Occipital lobe (tissue), 1 donor: ENCODE measurements at regions not wholly inside any gene's neighbourhood (a gene's known extent, or its start where the extent isn't known, plus 50 kb on each side); places are given as distances from the start of the nearest gene placed in this dataset.
A peak's percentile ranks its signal among the peaks of the same experiment; 100 is the strongest.
"Not testable (repeated sequence)": the region's sequence is repeated elsewhere in the genome, so short reads cannot be mapped to it uniquely, and the experiment has no call there.

Source experiments
- DNase-seq: peaks from one replicate; lab custom pipeline; 2025; lab: John Stamatoyannopoulos, UW

- no peak for DNase-seq
Measured at GRCh38 chr15:31217566-31218270, 108.9 kb upstream of the KLF13 start.

- DNase-seq, result no peak
Measured at GRCh38 chr15:31219221-31219620, 107.4 kb upstream of the KLF13 start.

- no peak for DNase-seq
Measured at GRCh38 chr15:31221936-31222515, 104.6 kb upstream of the KLF13 start.

DNA sequence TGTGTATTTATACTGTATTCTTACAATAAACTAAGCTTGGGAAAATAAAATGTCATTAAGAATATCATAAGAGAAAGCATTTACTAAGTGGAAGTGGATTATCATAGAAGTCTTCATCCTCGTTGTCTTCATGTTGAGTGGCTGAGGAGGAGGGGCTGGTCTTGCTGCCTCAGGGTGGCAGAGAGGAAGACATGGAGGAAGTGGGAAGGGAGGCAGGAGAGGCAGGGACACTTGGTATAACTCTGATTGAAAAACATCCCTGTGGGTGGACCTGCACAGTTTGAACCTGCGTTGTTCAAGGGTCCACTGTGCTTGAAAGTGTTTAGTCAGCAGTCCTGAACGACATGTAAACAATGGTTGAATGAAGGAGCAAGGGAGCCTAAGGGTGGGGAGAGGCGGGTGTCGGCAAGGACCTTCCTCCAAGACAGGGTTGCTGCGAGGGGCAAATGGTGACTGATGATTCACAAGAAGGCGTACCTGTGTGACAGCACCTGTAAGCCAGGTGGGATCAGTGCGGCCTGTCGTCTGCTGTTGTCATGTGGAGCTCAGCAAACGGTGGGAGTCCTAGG is 103.8 kb upstream of the KLF13 start:
- no peak for DNase-seq

DNA sequence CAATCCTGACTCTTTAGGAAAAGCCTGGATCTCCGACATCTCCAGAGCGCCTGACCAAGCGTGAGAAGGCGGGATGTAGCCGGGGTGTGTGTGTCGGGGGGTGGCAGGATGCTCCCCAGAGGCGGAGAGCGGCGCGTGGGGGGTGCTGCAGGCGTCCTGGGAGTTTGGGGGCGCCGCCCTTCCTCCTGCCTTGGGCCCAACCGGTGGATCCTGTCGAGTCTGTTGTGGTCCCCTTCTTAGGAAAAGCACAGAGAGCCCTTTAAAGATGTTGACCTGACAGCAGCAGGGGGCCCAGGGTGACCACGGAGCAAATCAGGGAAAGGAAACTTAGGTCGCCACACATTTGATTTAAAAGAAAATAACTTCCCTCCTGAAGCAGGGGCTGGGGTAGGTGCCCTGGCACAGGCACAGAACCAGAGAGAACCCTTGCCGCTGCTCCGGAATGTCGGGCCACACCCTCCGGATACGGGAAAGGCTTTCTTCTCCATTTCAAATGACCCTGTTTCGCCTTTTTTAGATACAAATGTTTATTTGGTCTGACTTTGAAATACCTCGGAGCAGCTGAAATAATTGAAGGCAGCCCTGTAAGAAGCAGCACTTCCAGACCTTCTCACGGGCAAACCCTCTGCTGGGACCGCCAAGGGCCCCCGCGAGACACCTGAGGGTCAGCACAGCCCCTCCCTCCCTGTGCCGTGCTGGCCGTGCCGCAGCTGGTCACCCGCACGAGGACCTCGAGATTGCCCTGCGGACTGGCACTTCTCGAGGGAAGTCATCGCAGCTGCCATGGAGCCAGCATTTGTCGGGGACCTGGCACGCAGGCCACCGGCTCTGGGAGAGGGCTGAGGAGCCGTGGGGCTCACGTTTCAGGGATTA is 102.9 kb upstream of the KLF13 start:
- DNase-seq, result no peak

DNA sequence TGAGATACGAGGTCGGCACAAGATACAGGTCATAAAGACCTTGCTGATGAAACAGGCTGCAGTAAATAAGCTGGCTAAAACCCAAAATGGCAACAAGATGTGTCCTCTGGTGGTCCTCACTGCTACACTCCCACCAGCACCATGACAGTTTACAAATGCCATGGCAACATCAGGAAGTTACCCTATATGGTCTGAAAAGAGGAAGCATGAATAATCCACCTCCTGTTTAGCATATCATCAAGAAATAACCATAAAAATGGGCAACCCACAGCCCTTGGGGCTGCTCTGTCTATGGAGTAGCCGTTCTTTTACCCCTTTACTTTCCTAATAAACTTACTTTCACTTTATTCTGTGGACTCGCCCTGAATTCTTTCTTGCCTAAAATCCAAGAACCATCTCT is 102.0 kb upstream of the KLF13 start:
- DNase-seq, result not testable (repeated sequence)

DNA sequence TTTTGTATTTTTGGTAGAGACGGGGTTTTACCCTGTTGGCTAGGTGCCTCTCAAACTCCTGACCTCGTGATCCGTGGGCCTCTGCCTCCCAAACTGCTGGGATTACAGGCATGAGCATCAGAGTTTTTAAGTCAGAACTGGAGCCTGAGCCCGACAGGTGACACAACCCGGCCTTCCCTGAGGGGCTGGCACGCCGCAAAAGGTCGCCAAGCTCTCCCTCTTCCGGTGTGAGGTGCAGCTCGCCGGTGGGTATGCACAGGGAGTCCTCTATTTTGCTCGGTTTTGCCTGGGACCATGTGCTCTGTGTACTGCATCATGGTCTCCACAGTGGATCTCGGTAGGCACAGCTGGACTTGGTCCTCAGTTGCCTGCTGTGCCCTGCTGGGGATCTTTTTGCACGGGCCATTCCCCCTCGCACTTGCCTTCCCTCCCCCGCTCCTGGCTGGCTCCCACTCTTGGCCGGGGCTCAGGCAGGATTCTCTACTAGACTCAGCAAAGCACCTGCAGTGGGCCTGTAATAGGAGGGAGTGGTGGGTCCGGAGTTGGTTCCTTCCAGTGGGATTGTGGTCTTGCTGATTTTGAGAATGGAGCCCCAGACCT is 101.2 kb upstream of the KLF13 start:
- DNase-seq, result no peak

DNA sequence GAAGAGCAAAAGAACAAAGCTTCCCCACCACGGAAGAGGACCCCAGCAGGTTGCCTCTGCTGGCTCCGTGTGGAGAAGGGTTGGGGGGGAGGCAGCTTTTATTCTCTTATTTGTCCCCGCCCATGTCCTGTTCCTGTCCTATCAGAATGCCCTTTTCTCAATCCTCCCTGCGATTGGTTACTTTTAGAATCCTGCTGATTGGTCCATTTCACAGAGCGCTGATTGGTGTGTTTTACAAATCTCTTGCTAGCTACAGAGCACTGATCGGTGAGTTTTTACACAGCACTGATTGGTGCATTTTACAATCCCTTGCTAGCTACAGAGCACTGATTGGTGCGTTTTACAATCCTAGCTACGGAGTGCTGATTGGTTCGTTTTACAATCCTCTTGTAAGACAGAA is 100.6 kb upstream of the KLF13 start:
- DNase-seq, result no peak

GRCh38 chr15:31227235-31227634 is 99.4 kb upstream of the KLF13 start:
- no peak for DNase-seq

DNA sequence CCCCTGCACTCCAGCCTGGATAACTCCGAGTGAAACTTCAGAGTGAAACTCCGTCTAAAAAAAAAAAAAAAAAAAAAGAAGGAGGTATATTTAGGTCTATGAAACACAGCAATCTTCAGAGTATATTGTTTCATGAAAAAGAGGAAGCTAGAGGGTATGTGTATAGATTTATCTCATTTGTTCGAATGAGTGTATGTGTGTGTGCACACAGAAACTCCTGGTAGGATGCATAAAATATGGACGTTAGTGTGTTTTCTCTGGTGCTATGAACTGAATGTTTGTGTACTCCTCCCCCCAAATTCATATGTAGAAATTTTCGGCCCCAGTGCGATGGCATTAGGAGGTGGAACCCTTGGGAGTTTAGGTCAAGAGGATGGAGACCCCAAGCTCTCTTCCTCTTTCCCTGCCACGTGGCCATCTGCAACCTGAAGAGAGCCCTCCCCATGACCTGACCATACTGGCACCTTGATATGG is 98.6 kb upstream of the KLF13 start:
- DNase-seq, result no peak

- no peak for DNase-seq
Measured at GRCh38 chr15:31228980-31229826, 97.4 kb upstream of the KLF13 start.

DNA sequence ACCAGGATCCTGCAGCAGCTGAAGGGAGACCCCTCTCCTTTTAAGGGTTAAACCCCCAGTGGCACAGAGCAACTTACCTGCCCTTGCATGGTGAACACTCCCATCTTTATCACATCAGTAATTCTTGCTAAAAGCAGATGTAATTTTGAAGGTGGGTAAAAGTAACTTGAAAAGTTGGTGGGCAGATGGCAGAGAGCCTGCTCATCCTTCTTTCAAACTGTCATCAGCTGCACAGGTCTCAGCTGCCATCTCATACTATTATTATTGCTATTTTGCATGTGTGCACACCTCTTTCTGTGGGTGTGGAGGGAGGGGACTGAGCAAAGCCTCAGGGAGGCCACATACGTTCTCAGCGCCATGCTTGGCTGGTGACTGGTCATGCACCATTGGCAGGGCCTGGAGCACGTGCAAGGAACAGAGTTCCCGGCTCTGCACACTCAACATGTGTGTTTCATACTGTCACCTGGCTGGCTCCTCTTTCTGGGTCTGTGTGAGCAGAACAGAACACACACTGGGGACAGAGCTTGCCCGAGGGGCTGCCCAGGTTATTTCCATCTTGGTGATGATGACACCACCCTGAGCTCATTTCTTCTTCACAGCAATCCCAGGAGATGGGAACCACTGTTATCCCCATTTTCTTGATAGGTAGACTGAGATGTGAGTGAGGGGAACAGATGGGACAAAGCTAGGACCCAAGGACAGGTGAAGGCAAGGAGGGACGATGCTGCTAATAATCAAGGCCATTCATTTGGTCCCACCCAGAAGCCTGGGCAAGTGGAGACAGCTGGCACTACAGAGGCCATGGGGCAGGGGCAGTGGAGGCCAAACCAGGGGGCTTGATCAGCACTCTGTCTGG is 95.8 kb upstream of the KLF13 start:
- DNase-seq, result no peak

- no peak for DNase-seq
Measured at GRCh38 chr15:31234815-31235214, 91.8 kb upstream of the KLF13 start.

DNA sequence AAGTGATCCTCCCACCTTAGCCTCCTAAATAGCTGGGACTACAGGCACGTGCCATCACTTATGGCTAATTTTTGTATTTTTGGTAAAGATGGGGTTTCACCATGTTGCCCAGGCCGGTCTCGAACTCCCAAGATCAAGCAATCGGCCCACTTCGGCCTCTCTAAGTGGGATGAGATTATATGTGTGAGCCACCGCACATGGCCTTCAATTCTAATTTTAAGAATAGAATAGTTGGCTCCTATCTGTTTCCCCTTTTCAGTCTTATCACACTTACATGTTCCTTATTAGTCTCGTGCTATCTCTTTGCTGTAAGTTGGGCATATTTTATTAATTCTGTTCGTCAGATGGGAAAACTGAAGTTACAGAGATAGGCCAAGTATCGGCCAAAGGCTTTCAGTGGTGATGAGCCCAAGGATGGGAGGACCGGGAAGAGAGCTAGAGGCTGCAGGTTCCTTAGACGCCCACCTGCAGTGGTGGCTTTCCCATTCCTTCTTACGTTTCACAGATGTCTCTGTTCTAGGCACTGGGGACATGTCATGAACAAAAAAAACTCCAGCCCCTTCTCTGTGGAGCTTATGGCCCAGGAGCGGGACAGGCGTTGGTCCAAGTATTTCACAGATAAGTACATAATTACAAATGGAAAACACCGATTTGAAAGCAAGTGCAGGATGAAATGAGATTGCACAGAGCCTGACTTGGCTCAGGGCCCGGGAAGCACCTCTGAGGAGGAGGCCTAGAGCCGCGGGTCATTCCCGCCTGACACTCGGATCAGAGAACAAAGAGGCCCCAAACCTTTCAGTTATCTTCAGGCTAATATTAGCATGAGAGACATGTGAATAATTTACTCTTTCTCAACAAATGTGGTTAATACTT is 91.1 kb upstream of the KLF13 start:
- DNase-seq, result no peak

DNA sequence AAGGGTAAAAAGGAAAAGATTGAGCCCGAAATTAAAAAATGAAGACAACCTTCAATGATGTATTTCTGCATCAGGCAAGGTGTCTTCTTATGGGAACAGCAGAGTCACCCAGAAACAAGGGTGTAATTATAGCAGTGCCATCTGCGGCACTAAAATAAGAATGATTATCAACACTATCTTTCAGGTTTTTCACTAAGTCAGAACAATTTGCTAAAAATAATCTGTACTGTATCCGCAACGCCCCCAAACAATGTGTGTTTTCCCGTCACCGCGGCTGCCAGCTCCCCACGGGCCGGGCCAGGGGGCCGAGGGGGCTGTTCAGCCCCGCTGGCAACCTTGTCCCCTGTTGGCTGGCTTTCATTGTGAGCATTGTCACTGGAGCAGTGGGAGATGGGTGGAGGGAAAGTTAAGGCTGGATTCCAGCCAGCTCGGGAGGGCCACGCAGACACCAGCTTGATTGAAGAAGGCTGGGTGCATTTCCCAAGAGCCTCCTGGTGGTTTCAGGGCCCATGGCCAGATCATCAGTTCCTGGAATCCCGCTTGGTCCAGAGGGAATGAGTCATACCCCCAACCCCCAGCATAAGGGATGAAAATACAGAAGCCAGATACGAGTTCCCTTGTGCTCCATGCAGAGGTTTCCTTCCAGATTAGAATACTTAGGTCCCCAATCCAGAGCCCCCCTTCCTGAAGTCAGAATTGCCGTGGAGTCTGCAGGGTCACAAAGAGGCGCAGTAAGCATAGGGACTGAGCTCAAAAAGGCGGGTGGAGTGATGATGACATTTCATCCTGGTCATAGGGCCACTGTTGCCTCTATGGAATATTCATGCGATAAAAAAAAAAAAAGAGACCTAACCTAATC is 90.2 kb upstream of the KLF13 start:
- peak; percentile 81 for DNase-seq

- DNase-seq, result no peak
Measured at GRCh38 chr15:31237043-31237324, 89.7 kb upstream of the KLF13 start.

DNA sequence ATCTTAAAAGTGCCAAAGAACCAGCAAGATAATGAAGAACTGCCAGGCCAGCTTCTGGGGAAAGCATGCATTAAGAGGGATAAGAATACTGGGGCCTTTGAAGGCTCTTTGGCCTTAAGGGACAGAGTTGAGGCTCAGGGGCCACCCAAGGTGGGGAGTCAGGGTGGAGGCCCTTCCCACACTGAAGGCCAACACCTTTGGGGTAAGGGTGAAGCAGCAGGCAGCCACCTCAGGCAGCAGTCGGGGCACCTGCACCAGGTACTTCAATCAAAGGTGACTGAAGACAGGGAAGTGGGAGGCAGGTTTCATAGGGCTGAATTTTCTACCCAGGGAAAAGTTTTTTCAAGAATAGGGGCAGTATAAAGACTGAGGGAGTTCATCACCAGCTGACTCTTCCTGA is 87.7 kb upstream of the KLF13 start:
- DNase-seq, result no peak

- DNase-seq, result no peak
Measured at GRCh38 chr15:31239409-31239808, 87.2 kb upstream of the KLF13 start.
